Transverse colon (tissue), 4 donors: ENCODE measurements at regions not wholly inside any gene's neighbourhood (a gene's known extent, or its start where the extent isn't known, plus 50 kb on each side); places are given as distances from the start of the nearest gene placed in this dataset.

Source experiments
- EP300 ChIP-seq: sonication (generic); formaldehyde crosslinking; IDR thresholded peaks from one replicate; pipeline ENCODE4 v1.6.1; 2017; ENCODE audit warnings: antibody characterized with exemption, low read depth
- POLR2A ChIP-seq: fragments of 450-650 bp; IDR thresholded peaks from one replicate; pipeline ENCODE4 v1.6.1; 2016; ENCODE audit warnings: antibody characterized with exemption, mild to moderate bottlenecking, moderate library complexity
- POLR2AphosphoS5 ChIP-seq, 3 donors: sonication (generic); formaldehyde crosslinking; IDR thresholded peaks; one replicate each; pipeline ENCODE4 v1.6.1; 2016; ENCODE audit warnings: antibody characterized with exemption in 3 of 3
- TF ChIP-seq, protein P1 (sequence below), 5 experiments: fragments of 200-600 bp in 3 of 5; fragments of 450-650 bp in 2 of 5; sonication (generic) in 3 of 5; IDR thresholded peaks; 1 replicate in 2 of 5; 2 replicates in 3 of 5; pipeline ENCODE4 v1.5.1; 2016 to 2017; ENCODE audit warnings: antibody characterized with exemption in 5 of 5, inconsistent platforms in 3 of 5, mild to moderate bottlenecking in 2 of 5, moderate library complexity in 1 of 5

DNA sequence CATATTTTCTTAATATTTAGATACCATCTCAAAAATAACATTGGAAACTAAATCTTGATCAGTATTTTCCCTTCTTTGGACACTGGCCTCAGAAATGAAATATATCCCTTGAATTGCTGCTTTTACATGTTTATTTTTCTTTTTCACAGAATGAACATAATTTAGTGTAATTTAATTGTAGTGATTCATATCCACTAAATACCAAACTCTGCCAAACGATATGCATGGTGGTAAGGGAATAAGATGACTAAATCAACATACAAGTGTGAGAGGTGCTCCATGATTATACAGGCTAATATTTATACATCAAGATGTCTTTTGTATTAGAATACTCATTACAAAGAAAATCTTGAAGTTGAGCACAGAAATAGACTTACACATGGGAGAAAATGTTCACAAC, 216.8 kb upstream of the PACRGL start:
- TF ChIP-seq, protein P1, sequence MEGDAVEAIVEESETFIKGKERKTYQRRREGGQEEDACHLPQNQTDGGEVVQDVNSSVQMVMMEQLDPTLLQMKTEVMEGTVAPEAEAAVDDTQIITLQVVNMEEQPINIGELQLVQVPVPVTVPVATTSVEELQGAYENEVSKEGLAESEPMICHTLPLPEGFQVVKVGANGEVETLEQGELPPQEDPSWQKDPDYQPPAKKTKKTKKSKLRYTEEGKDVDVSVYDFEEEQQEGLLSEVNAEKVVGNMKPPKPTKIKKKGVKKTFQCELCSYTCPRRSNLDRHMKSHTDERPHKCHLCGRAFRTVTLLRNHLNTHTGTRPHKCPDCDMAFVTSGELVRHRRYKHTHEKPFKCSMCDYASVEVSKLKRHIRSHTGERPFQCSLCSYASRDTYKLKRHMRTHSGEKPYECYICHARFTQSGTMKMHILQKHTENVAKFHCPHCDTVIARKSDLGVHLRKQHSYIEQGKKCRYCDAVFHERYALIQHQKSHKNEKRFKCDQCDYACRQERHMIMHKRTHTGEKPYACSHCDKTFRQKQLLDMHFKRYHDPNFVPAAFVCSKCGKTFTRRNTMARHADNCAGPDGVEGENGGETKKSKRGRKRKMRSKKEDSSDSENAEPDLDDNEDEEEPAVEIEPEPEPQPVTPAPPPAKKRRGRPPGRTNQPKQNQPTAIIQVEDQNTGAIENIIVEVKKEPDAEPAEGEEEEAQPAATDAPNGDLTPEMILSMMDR (IDR thresholded peaks at IDR 0.05), result no peak
- TF ChIP-seq POLR2AphosphoS5 (IDR thresholded peaks at IDR 0.05), result no peak
- no peak for TF ChIP-seq POLR2A
- no peak for TF ChIP-seq EP300
